WTC11 (cell line): ENCODE measurements at regions not wholly inside any gene's neighbourhood (a gene's known extent, or its start where the extent isn't known, plus 50 kb on each side); places are given as distances from the start of the nearest gene placed in this dataset.

Experiments used
- ATAC-seq: fragments of 200-7000 bp; cut with Tn5 transposase; 2 replicates; pipeline ENCODE4 v1.10.0; 2021; ENCODE audit warnings: mild to moderate bottlenecking, moderate library complexity
- CTCF ChIA-PET: fragments of 300-600 bp; sonication (Branson Sonifier 250); formaldehyde crosslinking; loops from one replicate; lab custom pipeline; 2021; ENCODE audit warnings: antibody characterized with exemption; lab: Charles Lee
- POLR2A ChIA-PET: fragments of 350-600 bp; sonication (Branson Sonifier 250); formaldehyde crosslinking; loops from one replicate; lab custom pipeline; 2021; ENCODE audit warnings: antibody characterized with exemption; lab: Charles Lee
- DNase-seq: peaks from one replicate; pipeline ENCODE4 v3.0.0; 2021; ENCODE audit warnings: low spot score
- H3K27ac Mint-ChIP-seq: 2 replicates; pipeline ENCODE4 v1.8.0; 2021; ENCODE audit warnings: mixed read lengths
- H3K27me3 Mint-ChIP-seq: 2 replicates; pipeline ENCODE4 v1.8.0; 2021; ENCODE audit warnings: low read depth, mild to moderate bottlenecking, moderate library complexity, mixed read lengths
- H3K36me3 Mint-ChIP-seq: 2 replicates; pipeline ENCODE4 v1.8.0; 2021; ENCODE audit warnings: mixed read lengths
- H3K4me1 Mint-ChIP-seq: 2 replicates; pipeline ENCODE4 v1.8.0; 2022; ENCODE audit warnings: mixed read lengths
- H3K4me3 Mint-ChIP-seq: 2 replicates; pipeline ENCODE4 v1.8.0; 2021; ENCODE audit warnings: mild to moderate bottlenecking, moderate library complexity, mixed read lengths
- H3K9me3 Mint-ChIP-seq: 2 replicates; pipeline ENCODE4 v1.8.0; 2021; ENCODE audit warnings: mixed read lengths
- AFF4 ChIP-seq: sonication (generic); formaldehyde crosslinking; IDR thresholded peaks from 2 replicates; pipeline ENCODE4 v1.8.1; 2023; ENCODE audit warnings: mild to moderate bottlenecking, missing genetic modification reagents, borderline replicate concordance
- ATF3 ChIP-seq: sonication (generic); formaldehyde crosslinking; conservative IDR thresholded peaks from 2 replicates; pipeline ENCODE4 v1.8.1; 2022; ENCODE audit warnings: mild to moderate bottlenecking, missing genetic modification reagents
- FOXK1 ChIP-seq: sonication (generic); formaldehyde crosslinking; IDR thresholded peaks from 2 replicates; pipeline ENCODE4 v1.8.0; 2022; ENCODE audit warnings: mild to moderate bottlenecking, moderate library complexity, missing genetic modification reagents
- IRF1 ChIP-seq: sonication (generic); formaldehyde crosslinking; IDR thresholded peaks from 2 replicates; pipeline ENCODE4 v1.8.0; 2023; ENCODE audit warnings: missing genetic modification reagents
- JUN ChIP-seq: sonication (generic); formaldehyde crosslinking; IDR thresholded peaks from 2 replicates; pipeline ENCODE4 v1.8.0; 2023; ENCODE audit warnings: mild to moderate bottlenecking, missing genetic modification reagents
- KAT7 ChIP-seq: sonication (generic); formaldehyde crosslinking; IDR thresholded peaks from 2 replicates; pipeline ENCODE4 v1.8.1; 2023; ENCODE audit warnings: missing genetic modification reagents, mild to moderate bottlenecking, borderline replicate concordance
- MXD4 ChIP-seq: fragments of 250-450 bp; sonication (Bioruptor Pico); IDR thresholded peaks from 2 replicates; pipeline ENCODE4 v1.8.0; 2021; ENCODE audit warnings: mild to moderate bottlenecking, moderate library complexity, borderline replicate concordance
- SMAD4 ChIP-seq: sonication (generic); formaldehyde crosslinking; IDR thresholded peaks from 2 replicates; pipeline ENCODE4 v1.8.0; 2022; ENCODE audit warnings: mild to moderate bottlenecking, missing genetic modification reagents
- ZMAT4 ChIP-seq: fragments of 250-450 bp; sonication (Bioruptor Pico); IDR thresholded peaks from 2 replicates; pipeline ENCODE4 v1.9.0; 2021; ENCODE audit warnings: mild to moderate bottlenecking
- ZNF121 ChIP-seq: sonication (generic); formaldehyde crosslinking; IDR thresholded peaks from 2 replicates; pipeline ENCODE4 v1.8.0; 2023; ENCODE audit warnings: missing genetic modification reagents
- ZNF425 ChIP-seq: fragments of 250-450 bp; sonication (Bioruptor Pico); conservative IDR thresholded peaks from 2 replicates; pipeline ENCODE4 v1.9.0; 2021; ENCODE audit warnings: mild to moderate bottlenecking
- ZNF532 ChIP-seq: fragments of 250-450 bp; sonication (Bioruptor Pico); IDR thresholded peaks from 2 replicates; pipeline ENCODE4 v1.9.0; 2021; ENCODE audit warnings: mild to moderate bottlenecking, borderline replicate concordance
- TF ChIP-seq, protein P1 (sequence below): sonication (generic); formaldehyde crosslinking; IDR thresholded peaks from 2 replicates; pipeline ENCODE4 v1.8.1; 2023; ENCODE audit warnings: mild to moderate bottlenecking, missing genetic modification reagents, moderate library complexity
- TF ChIP-seq, protein P2 (sequence below): sonication (generic); formaldehyde crosslinking; IDR thresholded peaks from 2 replicates; pipeline ENCODE4 v1.8.0; 2022; ENCODE audit warnings: mild to moderate bottlenecking, missing genetic modification reagents

DNA sequence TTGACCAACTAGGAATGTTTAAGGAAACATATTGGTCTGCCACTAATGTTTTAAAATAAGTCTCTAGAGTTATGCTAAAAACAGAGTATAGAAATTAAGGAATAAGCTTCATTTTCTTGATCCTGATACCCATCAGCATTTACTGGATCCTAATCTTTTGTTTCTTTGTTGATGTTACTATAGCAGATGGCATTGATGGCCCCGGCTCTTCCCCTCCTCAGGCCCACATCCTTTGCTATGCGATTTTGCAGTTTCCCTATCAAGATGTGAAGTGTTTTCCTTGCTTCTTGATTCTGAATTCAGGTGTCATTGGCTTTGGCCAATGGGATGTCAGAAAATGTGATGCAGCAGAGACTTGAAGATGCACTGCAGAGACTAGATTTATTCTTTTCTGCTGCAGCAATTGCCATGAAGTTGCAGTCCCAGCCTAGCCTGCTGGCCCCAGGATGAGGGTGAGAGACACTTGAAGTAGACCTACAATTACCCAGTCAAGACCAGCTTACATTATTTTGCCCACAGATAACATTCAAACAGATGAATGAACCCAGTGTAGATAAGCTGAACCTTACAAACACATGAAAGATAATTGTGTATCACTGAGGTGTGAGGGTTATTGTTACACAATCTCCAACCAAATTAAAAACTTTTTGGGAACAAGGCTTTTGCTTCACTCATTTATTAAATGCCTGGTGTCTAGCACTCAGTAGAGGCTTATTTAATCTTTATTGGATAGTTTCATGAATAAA, 115.2 kb upstream of the ITGA4 start:
- no peak overlapping the region for H3K4me3 Mint-ChIP-seq
- peaks cover 12% of the 10 kb centered on the region for H3K9me3 Mint-ChIP-seq
- H3K36me3 Mint-ChIP-seq, result no peaks in the 10 kb centered on the region
- no peak overlapping the region for H3K27ac Mint-ChIP-seq
- peaks cover 4% of the 10 kb centered on the region for H3K4me1 Mint-ChIP-seq
- H3K27me3 Mint-ChIP-seq, result no peaks in the 10 kb centered on the region
- no peak for DNase-seq
- no peak for ATAC-seq
- TF ChIP-seq, protein P1, sequence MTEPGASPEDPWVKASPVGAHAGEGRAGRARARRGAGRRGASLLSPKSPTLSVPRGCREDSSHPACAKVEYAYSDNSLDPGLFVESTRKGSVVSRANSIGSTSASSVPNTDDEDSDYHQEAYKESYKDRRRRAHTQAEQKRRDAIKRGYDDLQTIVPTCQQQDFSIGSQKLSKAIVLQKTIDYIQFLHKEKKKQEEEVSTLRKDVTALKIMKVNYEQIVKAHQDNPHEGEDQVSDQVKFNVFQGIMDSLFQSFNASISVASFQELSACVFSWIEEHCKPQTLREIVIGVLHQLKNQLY (CRISPR knock-in tag), result no peak
- TF ChIP-seq ZNF121 (CRISPR knock-in tag), result no peak
- TF ChIP-seq, protein P2, sequence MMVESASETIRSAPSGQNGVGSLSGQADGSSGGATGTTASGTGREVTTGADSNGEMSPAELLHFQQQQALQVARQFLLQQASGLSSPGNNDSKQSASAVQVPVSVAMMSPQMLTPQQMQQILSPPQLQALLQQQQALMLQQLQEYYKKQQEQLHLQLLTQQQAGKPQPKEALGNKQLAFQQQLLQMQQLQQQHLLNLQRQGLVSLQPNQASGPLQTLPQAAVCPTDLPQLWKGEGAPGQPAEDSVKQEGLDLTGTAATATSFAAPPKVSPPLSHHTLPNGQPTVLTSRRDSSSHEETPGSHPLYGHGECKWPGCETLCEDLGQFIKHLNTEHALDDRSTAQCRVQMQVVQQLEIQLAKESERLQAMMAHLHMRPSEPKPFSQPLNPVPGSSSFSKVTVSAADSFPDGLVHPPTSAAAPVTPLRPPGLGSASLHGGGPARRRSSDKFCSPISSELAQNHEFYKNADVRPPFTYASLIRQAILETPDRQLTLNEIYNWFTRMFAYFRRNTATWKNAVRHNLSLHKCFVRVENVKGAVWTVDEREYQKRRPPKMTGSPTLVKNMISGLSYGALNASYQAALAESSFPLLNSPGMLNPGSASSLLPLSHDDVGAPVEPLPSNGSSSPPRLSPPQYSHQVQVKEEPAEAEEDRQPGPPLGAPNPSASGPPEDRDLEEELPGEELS (CRISPR knock-in tag), result no peak
- TF ChIP-seq SMAD4 (CRISPR knock-in tag), result no peak
- TF ChIP-seq ZMAT4 (CRISPR knock-in tag), result no peak
- TF ChIP-seq IRF1 (CRISPR knock-in tag), result no peak
- no peak for TF ChIP-seq FOXK1
- no peak for TF ChIP-seq JUN (CRISPR knock-in tag)
- TF ChIP-seq KAT7 (CRISPR knock-in tag), result no peak
- TF ChIP-seq AFF4 (CRISPR knock-in tag), result no peak
- ChIA-PET CTCF (no interaction called here), POLR2A (no interaction called here)

DNA sequence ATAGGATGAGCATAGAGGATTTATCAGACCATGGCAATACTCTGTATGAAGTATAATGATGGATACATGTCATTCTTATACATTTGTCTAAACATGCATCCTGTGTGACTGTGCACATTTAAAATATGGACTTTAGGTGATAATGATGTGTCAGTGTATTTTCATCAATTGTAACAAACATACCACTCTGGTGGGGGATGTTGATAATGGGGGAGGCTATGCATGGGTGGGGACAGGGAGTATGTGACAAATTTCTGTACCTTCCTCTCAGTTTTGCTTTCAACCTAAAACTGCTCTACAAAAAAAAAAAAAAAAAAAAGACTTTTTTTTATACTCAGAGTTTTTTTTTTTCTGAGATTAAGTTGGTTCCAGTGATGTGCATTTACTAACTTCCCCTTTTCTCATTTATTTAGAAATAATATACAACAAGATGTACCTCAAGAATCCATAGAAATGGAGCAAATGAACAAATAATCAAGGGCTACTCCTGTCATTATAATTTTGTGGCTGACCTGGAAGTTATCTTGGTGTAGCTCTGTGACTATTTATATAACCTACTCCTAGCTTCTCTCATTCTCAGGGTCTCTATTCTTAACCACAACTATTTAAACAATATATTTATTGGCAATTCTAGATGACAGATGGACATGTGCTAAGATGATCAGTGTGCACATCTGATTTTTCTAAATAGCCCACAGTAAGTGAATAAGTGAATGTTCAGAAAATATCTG, 108.9 kb upstream of the ITGA4 start:
- no peaks in the 10 kb centered on the region for H3K27me3 Mint-ChIP-seq
- H3K4me3 Mint-ChIP-seq, result no peak overlapping the region
- no peaks in the 10 kb centered on the region for H3K4me1 Mint-ChIP-seq
- H3K9me3 Mint-ChIP-seq, result peaks cover 4% of the 10 kb centered on the region; the same call in 1 of the 2 replicates
- H3K27ac Mint-ChIP-seq, result no peak overlapping the region
- POLR2A ChIA-PET, result interaction anchor here (0.7 kb wide), 1 partner anchor 36 kb away, joined by 3 read pairs; no protein-coding TSS in a partner anchor
- CTCF ChIA-PET, result no interaction called here
- DNase-seq (no peak), ATAC-seq (no peak)
- H3K36me3 Mint-ChIP-seq, result no peaks in the 10 kb centered on the region
- TF ChIP-seq ATF3 (no peak), ZNF532 (CRISPR knock-in tag) (no peak), ZNF425 (no peak), MXD4 (CRISPR knock-in tag) (no peak)
- TF ChIP-seq, all 79 proteins: peak for 0
